WTC11 (cell line): ENCODE measurements at regions not wholly inside any gene's neighbourhood (a gene's known extent, or its start where the extent isn't known, plus 50 kb on each side); places are given as distances from the start of the nearest gene placed in this dataset.

ENCODE experiments used
- ATF6 ChIP-seq: sonication (generic); formaldehyde crosslinking; IDR thresholded peaks from 2 replicates; pipeline ENCODE4 v1.8.1; 2023; ENCODE audit warnings: mild to moderate bottlenecking, missing genetic modification reagents
- CTCF ChIP-seq: fragments of 200-600 bp; IDR thresholded peaks from 2 replicates; pipeline ENCODE4 v1.8.0; 2022; ENCODE audit warnings: antibody characterized with exemption
- ETV6 ChIP-seq: sonication (generic); formaldehyde crosslinking; IDR thresholded peaks from 2 replicates; pipeline ENCODE4 v1.8.1; 2022; ENCODE audit warnings: mild to moderate bottlenecking, missing genetic modification reagents
- FOXK1 ChIP-seq: sonication (generic); formaldehyde crosslinking; IDR thresholded peaks from 2 replicates; pipeline ENCODE4 v1.8.0; 2022; ENCODE audit warnings: mild to moderate bottlenecking, moderate library complexity, missing genetic modification reagents
- HMGA2 ChIP-seq: fragments of 250-450 bp; sonication (Bioruptor Pico); IDR thresholded peaks from 2 replicates; pipeline ENCODE4 v1.4.0; 2021; ENCODE audit warnings: mild to moderate bottlenecking, moderate library complexity
- MAX ChIP-seq: sonication (generic); formaldehyde crosslinking; IDR thresholded peaks from 2 replicates; pipeline ENCODE4 v1.8.0; 2022; ENCODE audit warnings: mild to moderate bottlenecking, missing genetic modification reagents
- NR1H2 ChIP-seq: sonication (generic); formaldehyde crosslinking; IDR thresholded peaks from 2 replicates; pipeline ENCODE4 v1.9.0; 2021; ENCODE audit warnings: mild to moderate bottlenecking, moderate library complexity, missing genetic modification reagents
- NR2C2 ChIP-seq: sonication (generic); formaldehyde crosslinking; IDR thresholded peaks from 2 replicates; pipeline ENCODE4 v1.8.0; 2022; ENCODE audit warnings: mild to moderate bottlenecking, missing genetic modification reagents
- RELA ChIP-seq: sonication (generic); formaldehyde crosslinking; IDR thresholded peaks from 2 replicates; pipeline ENCODE4 v1.8.1; 2022; ENCODE audit warnings: missing genetic modification reagents, mild to moderate bottlenecking, borderline replicate concordance
- SMAD3 ChIP-seq: sonication (generic); formaldehyde crosslinking; IDR thresholded peaks from 2 replicates; pipeline ENCODE4 v1.8.0; 2022; ENCODE audit warnings: missing genetic modification reagents, mild to moderate bottlenecking, borderline replicate concordance
- SMAD4 ChIP-seq: sonication (generic); formaldehyde crosslinking; IDR thresholded peaks from 2 replicates; pipeline ENCODE4 v1.8.0; 2022; ENCODE audit warnings: mild to moderate bottlenecking, missing genetic modification reagents
- SOX15 ChIP-seq: fragments of 250-450 bp; sonication (Bioruptor Pico); IDR thresholded peaks from 2 replicates; pipeline ENCODE4 v1.9.0; 2021; ENCODE audit warnings: mild to moderate bottlenecking
- SP1 ChIP-seq: sonication (generic); formaldehyde crosslinking; conservative IDR thresholded peaks from 2 replicates; pipeline ENCODE4 v1.8.1; 2022; ENCODE audit warnings: missing genetic modification reagents
- USF1 ChIP-seq: sonication (generic); formaldehyde crosslinking; IDR thresholded peaks from 2 replicates; pipeline ENCODE4 v1.8.0; 2022; ENCODE audit warnings: mild to moderate bottlenecking, missing genetic modification reagents
- ZNF138 ChIP-seq: sonication (generic); formaldehyde crosslinking; conservative IDR thresholded peaks from 2 replicates; pipeline ENCODE4 v1.8.1; 2022; ENCODE audit warnings: mild to moderate bottlenecking, moderate library complexity, missing genetic modification reagents
- ZNF532 ChIP-seq: fragments of 250-450 bp; sonication (Bioruptor Pico); IDR thresholded peaks from 2 replicates; pipeline ENCODE4 v1.9.0; 2021; ENCODE audit warnings: mild to moderate bottlenecking, borderline replicate concordance
- TF ChIP-seq, protein P1 (sequence below): fragments of 250-450 bp; sonication (Bioruptor Pico); IDR thresholded peaks from 2 replicates; pipeline ENCODE4 v1.9.0; 2021; ENCODE audit warnings: mild to moderate bottlenecking
- TF ChIP-seq, protein P2 (sequence below): sonication (generic); formaldehyde crosslinking; IDR thresholded peaks from 2 replicates; pipeline ENCODE4 v1.8.1; 2022; ENCODE audit warnings: low read depth, missing genetic modification reagents, borderline replicate concordance

DNA sequence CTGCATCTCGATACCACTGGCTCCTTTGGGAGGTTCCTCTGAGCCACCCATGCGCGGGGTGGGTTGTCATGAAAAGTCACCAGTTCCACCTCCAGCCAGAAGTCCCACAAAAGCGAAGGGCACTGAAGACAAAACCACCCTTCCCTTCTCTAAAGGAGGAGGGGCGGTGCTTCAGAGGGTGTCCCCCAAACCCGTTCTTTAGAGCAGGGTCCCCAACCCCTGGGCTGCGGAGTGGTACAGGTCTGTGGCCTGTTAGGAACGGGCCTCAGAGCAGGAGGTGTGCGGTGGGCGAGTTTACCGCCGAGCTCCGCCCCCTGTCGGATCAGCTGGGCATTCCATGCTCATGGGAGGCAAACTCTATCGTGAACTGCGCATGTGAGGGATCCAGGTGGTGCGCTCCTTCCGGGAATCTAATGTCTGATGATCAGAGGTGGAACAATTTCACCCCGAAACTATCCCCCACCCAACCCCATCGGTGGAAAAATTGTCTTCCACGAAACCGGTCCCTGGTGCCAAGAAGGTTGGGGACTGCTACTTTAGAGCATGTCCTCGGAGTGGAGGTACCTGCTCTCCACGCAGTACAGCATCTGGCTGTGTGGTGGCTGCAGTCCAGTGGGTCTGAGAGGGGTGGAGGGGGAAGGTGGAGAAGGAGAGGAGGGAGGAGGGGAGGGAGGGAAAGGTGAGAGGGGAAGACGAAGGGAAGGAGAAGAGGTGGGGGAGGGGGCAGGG lies 72.9 kb upstream of the SEPTIN5 start (continued):
- TF ChIP-seq ATF6 (CRISPR knock-in tag): no peak
- TF ChIP-seq FOXK1 (CRISPR knock-in tag): peak; percentile 38; the same call in 1 of the 2 replicates
- TF ChIP-seq NR1H2 (CRISPR knock-in tag): no peak
- TF ChIP-seq, protein P1, sequence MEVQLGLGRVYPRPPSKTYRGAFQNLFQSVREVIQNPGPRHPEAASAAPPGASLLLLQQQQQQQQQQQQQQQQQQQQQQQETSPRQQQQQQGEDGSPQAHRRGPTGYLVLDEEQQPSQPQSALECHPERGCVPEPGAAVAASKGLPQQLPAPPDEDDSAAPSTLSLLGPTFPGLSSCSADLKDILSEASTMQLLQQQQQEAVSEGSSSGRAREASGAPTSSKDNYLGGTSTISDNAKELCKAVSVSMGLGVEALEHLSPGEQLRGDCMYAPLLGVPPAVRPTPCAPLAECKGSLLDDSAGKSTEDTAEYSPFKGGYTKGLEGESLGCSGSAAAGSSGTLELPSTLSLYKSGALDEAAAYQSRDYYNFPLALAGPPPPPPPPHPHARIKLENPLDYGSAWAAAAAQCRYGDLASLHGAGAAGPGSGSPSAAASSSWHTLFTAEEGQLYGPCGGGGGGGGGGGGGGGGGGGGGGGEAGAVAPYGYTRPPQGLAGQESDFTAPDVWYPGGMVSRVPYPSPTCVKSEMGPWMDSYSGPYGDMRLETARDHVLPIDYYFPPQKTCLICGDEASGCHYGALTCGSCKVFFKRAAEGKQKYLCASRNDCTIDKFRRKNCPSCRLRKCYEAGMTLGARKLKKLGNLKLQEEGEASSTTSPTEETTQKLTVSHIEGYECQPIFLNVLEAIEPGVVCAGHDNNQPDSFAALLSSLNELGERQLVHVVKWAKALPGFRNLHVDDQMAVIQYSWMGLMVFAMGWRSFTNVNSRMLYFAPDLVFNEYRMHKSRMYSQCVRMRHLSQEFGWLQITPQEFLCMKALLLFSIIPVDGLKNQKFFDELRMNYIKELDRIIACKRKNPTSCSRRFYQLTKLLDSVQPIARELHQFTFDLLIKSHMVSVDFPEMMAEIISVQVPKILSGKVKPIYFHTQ: no peak
- TF ChIP-seq SMAD4: no peak
- TF ChIP-seq ZNF532: no peak
- no peak for TF ChIP-seq SP1 (CRISPR knock-in tag)
- TF ChIP-seq ZNF138 (CRISPR knock-in tag): no peak
- TF ChIP-seq, protein P2, sequence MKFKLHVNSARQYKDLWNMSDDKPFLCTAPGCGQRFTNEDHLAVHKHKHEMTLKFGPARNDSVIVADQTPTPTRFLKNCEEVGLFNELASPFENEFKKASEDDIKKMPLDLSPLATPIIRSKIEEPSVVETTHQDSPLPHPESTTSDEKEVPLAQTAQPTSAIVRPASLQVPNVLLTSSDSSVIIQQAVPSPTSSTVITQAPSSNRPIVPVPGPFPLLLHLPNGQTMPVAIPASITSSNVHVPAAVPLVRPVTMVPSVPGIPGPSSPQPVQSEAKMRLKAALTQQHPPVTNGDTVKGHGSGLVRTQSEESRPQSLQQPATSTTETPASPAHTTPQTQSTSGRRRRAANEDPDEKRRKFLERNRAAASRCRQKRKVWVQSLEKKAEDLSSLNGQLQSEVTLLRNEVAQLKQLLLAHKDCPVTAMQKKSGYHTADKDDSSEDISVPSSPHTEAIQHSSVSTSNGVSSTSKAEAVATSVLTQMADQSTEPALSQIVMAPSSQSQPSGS: no peak
- no peak for TF ChIP-seq RELA (CRISPR knock-in tag)
- no peak for TF ChIP-seq HMGA2 (CRISPR knock-in tag)
- TF ChIP-seq MAX (CRISPR knock-in tag): peak; percentile 58; the same call in 1 of the 2 replicates
- no peak for TF ChIP-seq SOX15
- TF ChIP-seq SMAD3 (CRISPR knock-in tag): no peak
- peak; percentile 69 for TF ChIP-seq CTCF
- TF ChIP-seq USF1 (CRISPR knock-in tag): no peak
- TF ChIP-seq ETV6 (CRISPR knock-in tag): no peak
- TF ChIP-seq NR2C2: no peak
- TF ChIP-seq, all 79 proteins: peak for 4
